ENCODE measurements at regions not wholly inside any gene's neighbourhood (a gene's known extent, or its start where the extent isn't known, plus 50 kb on each side); places are given as distances from the start of the nearest gene placed in this dataset.

DNA sequence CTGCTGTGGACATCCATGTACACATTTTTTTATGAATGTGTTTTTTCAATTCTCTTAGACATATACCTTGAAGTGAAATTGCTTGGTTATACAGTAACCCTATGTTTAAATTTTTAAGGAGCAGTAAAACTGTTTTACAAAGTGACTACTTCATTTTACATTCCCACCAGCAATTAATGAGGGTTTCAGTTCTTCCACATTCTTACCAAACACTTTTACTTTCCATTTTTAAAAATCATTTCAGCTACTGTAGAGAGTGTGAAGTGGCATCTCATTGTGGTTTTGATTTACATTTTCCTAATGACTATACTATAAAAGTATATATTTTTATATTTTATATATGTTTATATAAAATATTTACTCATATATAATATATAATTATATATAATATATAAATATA, 1221.5 kb downstream of the PLA2G4A start:
- DNase-seq (ENCODE audit: low read depth): no peak
- in situ Hi-C loops (cut with HindIII; ENCODE audit: low pct_unique_long_range_greater_than_20kb, low sequenced_read_pairs): no loop called here

DNA sequence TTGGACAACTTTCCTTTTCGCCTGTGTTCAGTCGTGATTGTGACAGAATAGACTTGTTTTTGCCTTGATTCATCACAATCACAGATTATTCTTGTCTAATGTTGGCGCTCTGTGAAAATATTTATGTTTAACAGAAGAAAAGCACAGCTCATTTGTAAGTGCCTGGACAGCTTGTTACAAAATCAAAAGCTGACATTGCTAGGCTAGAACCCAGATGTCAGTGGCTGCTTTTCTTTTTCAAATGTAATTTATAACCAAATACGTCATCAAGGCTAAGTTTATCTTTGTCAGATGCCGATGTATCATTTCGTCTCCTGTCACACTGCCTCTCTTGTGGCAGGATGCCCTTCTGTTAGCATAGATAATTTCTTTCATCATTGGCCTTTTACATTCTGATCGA, 1227.3 kb downstream of the PLA2G4A start:
- no peak for DNase-seq (ENCODE audit: low read depth)
- in situ Hi-C loops (cut with HindIII; ENCODE audit: low pct_unique_long_range_greater_than_20kb, low sequenced_read_pairs): no loop called here

DNA sequence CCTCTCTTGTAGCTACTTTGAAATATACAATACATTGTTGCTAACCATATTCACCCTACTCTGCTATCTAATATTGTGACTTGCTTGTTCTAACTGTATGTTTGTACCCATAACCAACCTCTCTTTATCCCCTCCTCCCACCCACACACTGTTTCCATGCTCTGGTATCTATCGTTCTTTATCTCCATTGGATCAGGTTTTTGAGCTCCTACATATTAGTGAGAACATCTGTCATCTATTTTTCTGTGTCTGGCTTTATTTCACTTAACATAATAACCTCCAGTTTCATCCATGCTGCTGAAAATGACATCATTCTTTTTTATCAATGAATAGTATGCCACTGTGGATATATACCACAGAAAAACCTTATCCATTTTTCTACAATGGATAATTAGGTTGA, 1230.1 kb downstream of the PLA2G4A start:
- in situ Hi-C loops (cut with HindIII; ENCODE audit: low pct_unique_long_range_greater_than_20kb, low sequenced_read_pairs): no loop called here
- no peak for DNase-seq (ENCODE audit: low read depth)

DNA sequence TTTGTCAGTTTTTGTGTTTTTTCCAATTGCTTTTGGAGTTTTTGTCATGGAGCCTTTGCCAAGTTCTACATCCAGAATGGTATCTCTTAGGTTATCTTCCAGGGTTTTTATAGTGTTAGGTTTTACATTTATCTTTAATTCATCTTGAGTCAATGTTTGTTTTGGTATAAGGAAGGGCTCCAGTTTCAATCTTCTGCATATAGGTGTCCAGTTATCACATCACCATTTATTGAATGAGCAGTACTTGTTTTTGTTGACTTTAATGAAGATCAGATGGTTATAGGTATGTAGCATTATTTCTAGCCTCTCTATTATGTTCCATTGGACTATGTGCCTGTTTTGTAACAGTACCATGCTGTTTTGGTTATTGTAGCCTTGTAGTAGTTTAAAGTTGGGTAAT, 1233.1 kb downstream of the PLA2G4A start:
- in situ Hi-C loops (cut with HindIII; ENCODE audit: low pct_unique_long_range_greater_than_20kb, low sequenced_read_pairs): no loop called here
- no peak for DNase-seq (ENCODE audit: low read depth)

DNA sequence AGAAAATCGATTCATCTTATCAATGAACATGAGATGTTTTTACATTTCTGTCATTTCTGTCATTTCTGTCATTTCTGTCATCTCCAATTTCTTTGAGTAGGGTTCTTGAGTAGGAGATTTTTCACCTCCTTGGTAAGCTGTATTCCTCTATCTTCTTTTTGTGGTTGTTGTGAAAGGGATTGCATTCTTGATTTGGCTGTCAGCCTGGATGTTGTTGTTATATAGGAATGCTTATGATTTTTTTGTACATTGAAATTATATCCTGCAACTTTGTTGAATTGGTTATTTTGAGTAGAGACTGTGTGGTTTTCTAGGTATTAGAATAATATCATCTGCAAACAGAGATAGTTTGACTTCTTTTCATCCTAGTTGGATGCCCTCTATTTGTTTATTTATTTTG, 1233.7 kb downstream of the PLA2G4A start:
- no peak for DNase-seq (ENCODE audit: low read depth)
- in situ Hi-C loops (cut with HindIII; ENCODE audit: low pct_unique_long_range_greater_than_20kb, low sequenced_read_pairs): no loop called here

DNA sequence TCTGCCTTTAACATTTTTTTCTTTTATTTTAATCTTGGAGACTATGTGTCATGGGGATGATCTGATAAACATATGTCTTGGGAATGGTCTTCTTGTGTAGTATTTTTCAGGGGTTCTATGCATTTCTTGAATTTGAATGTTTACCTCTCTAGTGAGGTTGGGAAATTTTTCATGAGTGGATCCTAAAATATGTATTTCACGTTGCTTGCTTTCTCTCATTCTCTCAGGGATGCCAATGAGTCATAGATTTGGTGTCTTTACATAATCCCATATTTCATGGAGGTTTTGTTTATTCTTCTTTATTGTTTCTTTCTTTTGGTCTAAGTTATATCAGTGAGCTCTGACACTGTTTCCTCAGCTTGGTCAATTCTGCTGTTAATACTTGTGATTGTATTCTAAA, 1237.2 kb downstream of the PLA2G4A start:
- in situ Hi-C loops (cut with HindIII; ENCODE audit: low pct_unique_long_range_greater_than_20kb, low sequenced_read_pairs): no loop called here
- DNase-seq (ENCODE audit: low read depth): no peak

DNA sequence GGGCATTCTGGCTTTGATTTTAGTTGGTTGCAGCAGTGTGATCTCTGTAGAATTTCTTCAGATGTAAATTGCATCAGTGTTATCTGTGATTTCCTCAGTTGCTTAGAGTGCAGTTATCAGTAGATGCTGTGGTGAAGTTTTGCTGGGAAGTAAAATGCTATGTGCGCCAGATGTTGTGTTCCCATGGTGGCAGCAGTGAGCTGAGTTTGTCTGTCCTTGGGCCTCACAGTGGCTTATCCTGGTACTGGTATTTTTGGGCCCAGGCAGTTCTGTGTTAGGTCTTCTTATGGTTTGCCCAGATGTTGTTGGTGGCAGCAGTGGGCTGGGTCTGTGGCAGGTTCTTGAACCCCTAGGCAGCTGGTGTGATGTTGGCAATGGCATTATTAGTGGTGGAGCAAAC, 1242.1 kb downstream of the PLA2G4A start:
- no peak for DNase-seq (ENCODE audit: low read depth)
- in situ Hi-C loops (cut with HindIII; ENCODE audit: low pct_unique_long_range_greater_than_20kb, low sequenced_read_pairs): no loop called here

DNA sequence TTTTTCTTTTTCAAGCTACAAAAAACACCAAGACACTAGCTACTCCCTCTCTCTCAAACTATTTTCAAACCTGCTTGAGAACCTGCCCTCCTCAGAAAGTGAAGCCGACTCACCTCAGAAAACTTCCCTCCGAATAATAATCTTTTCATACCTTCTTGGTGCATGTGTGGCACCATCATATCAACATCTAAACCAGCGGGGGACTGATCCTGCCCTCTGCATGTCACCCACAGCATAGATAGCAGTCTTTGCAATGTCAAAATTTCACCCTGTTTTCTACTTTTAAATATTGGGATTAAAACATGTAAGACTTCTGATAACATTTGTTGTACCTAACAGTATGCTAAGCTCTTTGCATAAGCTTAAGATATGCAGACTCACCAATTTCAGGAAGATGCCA, 1260.3 kb downstream of the PLA2G4A start:
- in situ Hi-C loops (cut with HindIII; ENCODE audit: low pct_unique_long_range_greater_than_20kb, low sequenced_read_pairs): no loop called here
- no peak for DNase-seq (ENCODE audit: low read depth)

DNA sequence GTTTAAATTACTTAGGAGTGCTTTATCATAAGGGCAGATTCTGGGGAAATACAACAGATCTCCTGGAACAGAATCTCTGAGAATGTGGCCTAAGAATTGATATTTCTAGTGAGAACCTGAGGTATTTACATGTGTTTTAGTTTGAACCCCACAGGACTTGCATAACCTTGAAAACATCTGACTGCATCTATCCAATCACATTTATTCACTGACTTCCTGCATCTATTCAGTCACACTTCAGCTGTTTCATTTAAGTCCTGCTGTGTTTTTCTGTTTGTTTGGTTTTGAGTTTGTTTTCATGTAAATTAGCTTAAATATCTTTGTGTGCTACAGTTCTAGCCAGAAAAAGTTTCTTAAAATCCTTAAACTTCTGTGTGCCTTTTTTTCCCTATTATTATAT, 1260.7 kb downstream of the PLA2G4A start:
- no peak for DNase-seq (ENCODE audit: low read depth)
- in situ Hi-C loops (cut with HindIII; ENCODE audit: low pct_unique_long_range_greater_than_20kb, low sequenced_read_pairs): no loop called here

DNA sequence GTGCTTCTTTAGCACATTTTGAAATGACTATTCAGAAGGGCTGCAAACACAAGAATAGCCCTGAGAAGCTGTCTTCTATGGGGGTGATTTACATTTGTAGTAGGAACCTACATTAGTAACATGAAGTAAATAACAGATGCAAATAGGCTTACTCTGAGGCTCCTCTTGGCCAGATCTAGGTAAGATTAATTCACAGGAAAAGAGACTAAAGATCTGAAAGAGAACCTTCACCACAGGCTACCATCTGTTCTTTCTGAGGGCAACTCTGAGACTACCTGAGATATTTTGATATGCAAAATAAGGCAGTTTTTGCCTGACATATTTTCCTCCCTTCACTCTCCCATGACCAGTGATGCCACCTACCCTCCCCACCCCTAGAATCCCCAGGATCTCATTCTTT, 1267.8 kb downstream of the PLA2G4A start:
- in situ Hi-C loops (cut with HindIII; ENCODE audit: low pct_unique_long_range_greater_than_20kb, low sequenced_read_pairs): no loop called here
- DNase-seq (ENCODE audit: low read depth): no peak

DNA sequence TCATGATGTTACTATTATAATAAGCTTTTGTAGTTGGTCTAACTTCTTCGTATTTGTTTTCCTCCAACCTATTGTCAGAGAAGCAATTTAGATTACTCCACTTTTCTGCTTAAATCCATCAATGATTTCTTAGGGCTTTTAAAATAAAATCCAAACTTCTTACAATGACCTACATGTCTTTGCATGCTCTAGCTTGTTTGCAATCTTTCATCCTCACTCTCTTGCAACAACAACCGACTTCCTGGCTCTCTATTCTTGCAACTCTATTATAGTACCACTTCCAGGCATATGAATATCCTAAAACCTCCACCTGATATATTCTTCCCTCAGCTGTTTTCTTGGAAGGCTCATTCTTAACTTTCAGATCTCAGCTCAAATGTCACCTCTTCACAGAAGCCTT, 1288.7 kb downstream of the PLA2G4A start:
- in situ Hi-C loops (cut with HindIII; ENCODE audit: low pct_unique_long_range_greater_than_20kb, low sequenced_read_pairs): no loop called here
- DNase-seq (ENCODE audit: low read depth): no peak

DNA sequence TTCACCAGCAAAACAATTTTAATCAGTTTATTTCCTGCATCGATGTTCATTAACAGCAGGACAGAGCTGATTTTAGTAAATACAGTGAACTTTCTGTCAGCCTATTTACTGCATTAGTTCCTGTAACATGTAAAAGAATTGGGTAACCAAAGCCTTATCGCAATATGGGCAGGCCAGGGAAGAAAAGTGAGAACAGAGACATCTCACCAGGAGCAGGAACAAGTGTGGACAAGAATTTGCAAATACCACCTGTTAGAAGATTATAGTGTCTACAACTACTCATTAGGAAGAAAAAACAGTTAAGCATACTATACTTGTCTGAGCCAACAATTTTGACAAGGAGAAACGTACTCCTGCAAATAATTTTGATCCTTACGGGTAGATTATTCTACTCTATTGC, 1293.9 kb downstream of the PLA2G4A start:
- DNase-seq (ENCODE audit: low read depth): no peak
- in situ Hi-C loops (cut with HindIII; ENCODE audit: low pct_unique_long_range_greater_than_20kb, low sequenced_read_pairs): no loop called here

DNA sequence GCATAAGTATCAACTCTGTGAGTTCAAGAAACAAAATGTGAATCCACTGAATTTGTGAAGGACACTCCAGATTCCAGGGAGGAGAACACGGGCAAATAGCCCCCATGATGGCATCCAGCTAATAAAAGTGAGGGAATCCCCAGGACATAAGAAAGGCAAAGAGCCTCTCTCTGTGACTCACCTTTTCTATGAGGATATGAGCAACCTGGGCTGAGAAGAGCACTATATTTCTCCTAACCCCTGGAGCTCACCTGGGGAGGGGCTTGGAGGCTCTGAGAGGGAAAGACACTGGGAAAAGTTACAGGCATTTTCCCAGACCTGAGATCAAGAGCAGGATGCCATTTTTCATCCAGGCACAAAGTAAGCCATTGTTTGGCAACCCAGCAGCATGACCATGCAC, 1298.8 kb downstream of the PLA2G4A start:
- in situ Hi-C loops (cut with HindIII; ENCODE audit: low pct_unique_long_range_greater_than_20kb, low sequenced_read_pairs): no loop called here
- no peak for DNase-seq (ENCODE audit: low read depth)

DNA sequence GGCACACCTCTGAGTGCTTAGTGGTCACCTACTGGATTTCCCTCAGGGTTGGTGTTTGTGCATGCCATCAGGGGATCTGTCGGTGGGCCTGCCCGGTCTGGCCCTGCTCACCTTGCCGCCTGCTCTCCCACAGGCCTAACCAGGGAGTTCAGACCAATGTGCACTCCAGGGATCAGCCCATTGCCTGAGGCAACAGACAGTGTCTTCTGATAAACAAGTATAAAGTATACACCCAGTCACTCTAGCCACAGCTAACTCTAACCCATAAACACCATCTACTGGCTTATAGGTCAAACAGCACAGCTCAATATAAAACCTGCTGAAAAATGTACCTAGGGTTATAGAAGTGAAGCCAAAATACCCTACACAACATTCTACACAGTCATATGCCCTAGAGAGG, 1300.0 kb downstream of the PLA2G4A start:
- in situ Hi-C loops (cut with HindIII; ENCODE audit: low pct_unique_long_range_greater_than_20kb, low sequenced_read_pairs): no loop called here
- no peak for DNase-seq (ENCODE audit: low read depth)

DNA sequence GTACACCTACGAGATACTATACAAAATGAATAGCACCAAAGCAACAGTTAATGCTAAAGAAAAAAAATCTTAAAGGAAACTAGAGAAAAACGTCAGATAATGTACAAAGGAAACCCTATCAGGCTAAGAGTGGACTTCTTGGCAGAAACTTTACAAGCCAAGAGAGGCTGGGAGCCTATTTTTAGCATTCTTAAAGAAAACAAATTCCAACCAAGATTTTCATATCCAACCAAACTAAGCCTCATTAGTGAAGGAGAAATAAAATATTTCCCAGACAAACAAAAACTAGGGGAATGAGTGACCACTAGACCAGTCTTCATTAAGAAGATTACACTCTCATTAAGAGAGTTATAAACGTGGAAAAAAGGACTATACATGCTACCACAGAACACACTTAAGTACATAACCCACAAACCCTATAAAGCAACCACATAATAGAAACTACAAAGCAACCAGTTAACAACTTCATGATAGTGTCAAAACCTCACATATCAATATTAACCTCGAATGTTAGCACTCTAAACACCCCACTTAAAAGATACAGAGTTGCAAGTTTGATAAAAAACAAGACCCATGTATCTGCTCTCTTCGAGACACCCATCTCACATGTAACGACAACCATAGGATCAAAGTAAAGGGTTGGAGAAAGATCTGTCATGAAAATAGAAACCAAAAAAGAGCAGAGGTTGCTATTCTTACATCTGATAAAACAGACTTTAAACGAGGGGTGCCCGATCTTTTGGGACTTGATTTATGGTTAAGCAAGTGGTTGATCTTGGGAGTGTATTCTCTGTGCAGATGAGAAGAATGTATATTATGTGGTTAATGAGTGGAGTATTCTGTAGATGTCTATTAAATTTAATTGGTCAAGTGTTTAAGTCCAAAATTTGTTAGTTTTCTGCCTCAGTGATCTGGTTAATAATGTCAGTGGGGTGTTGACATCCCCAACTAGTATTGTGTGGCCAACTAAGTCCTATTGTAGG, 1301.4 kb downstream of the PLA2G4A start:
- in situ Hi-C loops (cut with HindIII; ENCODE audit: low pct_unique_long_range_greater_than_20kb, low sequenced_read_pairs): no loop called here
- no peak for DNase-seq (ENCODE audit: low read depth)

DNA sequence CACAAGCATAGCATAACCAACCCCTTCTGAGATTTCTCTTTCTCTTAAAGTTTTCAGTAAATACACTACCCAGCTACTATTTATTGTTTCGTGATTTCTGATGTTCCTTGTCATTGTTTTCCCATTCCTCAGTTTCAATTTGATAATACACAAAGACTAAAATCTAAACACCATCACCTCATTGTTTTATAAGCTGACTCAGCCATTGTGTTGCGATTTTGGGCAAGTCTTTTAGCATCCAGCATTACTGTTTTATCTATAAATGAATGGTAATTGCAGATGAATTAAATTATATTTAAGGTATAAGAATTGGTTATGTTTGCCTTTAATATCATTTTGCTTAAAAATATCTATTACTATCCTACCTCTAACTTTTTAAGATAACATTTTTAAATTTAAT, 1308.5 kb downstream of the PLA2G4A start:
- in situ Hi-C loops (cut with HindIII; ENCODE audit: low pct_unique_long_range_greater_than_20kb, low sequenced_read_pairs): no loop called here

DNA sequence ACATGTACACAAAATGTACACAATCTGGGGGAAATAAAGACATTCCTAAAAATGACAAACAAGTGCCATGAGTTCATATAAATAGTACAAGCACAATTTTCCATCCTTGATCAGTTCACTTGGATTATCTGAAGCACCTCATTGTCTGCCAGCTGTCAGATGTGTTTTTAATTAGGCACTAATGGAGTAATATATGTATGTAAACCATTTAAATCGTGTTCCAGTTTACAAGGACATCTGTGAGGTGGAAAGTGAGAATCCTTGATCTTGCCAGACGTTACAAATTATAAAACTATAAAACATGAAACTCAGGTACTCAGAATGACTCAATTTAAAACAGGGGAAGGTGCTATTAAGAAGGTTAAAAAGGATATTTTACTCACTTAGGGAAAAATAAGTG, 1312.2 kb downstream of the PLA2G4A start:
- in situ Hi-C loops (cut with HindIII; ENCODE audit: low pct_unique_long_range_greater_than_20kb, low sequenced_read_pairs): no loop called here
- no peak for DNase-seq (ENCODE audit: low read depth)

More for the DNA sequence above, 1308.5 kb downstream of the PLA2G4A start:
- no peak for DNase-seq (ENCODE audit: low read depth)

DNA sequence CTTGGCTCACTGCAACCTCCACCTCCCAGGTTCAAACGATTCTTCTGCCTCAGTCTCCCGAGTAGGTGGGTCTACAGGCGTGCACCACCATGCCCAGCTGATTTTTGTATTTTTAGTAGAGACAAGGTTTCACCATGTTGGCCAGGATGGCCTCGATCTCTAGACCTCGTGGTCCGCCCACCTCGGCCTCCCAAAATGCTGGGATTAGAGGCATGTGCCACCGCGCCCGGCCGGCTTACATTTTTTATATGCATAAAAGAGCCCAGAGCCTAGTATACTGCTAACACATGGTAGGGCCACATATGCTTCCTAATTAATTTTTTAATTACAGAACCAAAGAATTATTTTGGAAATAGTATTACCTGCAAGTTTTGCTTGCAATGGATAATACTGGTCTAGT, 1325.4 kb downstream of the PLA2G4A start:
- DNase-seq (ENCODE audit: low read depth): no peak
- in situ Hi-C loops (cut with HindIII; ENCODE audit: low pct_unique_long_range_greater_than_20kb, low sequenced_read_pairs): no loop called here

DNA sequence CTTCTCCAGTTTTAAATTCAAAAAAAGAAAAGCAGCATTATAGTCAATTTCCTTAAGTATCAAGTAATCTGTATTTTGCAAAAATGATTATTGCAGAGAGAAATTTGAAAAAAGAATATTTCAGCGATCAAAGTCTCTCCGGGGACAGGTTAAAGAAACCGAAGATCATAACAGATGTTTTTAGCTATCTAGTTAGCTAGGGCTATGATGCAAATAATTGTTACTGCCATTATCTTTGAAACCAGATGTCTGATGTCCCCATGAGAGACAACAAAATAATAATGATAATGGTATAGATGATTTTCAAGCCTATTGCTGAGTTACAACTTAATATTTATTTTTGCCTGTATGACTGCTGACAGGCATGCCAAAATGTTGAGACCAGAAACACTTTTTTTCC, 1326.0 kb downstream of the PLA2G4A start:
- in situ Hi-C loops (cut with HindIII; ENCODE audit: low pct_unique_long_range_greater_than_20kb, low sequenced_read_pairs): no loop called here
- no peak for DNase-seq (ENCODE audit: low read depth)

DNA sequence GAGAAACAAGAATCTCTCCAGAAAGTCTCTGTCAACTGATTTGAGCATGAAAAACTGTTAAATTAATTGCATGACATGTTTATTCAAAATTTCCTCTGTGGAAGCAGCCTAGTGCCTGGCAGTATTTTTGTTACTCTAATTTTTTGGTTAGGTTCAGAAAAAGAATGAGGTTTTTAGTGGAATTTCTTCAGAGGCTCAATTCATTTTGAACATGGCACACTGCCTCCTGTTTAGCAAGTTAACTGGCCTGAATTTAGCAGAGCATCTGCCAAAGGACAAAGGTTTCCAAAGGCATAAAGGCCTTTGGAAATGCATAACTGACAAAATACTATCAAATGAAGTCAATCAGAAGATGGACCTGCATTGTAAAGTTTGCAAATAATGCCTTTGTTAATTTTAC, 1326.5 kb downstream of the PLA2G4A start:
- in situ Hi-C loops (cut with HindIII; ENCODE audit: low pct_unique_long_range_greater_than_20kb, low sequenced_read_pairs): no loop called here
- DNase-seq (ENCODE audit: low read depth): no peak
